Tibial nerve (tissue), 4 donors: ENCODE measurements at regions not wholly inside any gene's neighbourhood (a gene's known extent, or its start where the extent isn't known, plus 50 kb on each side); places are given as distances from the start of the nearest gene placed in this dataset.

Experiments used
- CTCF ChIP-seq, 5 experiments: fragments of 200-600 bp in 3 of 5; fragments of 450-650 bp in 2 of 5; sonication (generic) in 3 of 5; IDR thresholded peaks; one replicate each; pipeline ENCODE4 v1.5.1; 2016 to 2019; ENCODE audit warnings: antibody characterized with exemption in 5 of 5, mild to moderate bottlenecking in 3 of 5, moderate library complexity in 2 of 5
- EP300 ChIP-seq, 2 donors: sonication (generic); formaldehyde crosslinking; IDR thresholded peaks; one replicate each; pipeline ENCODE4 v1.6.1; 2017; ENCODE audit warnings: antibody characterized with exemption in 2 of 2, mild to moderate bottlenecking in 1 of 2
- POLR2A ChIP-seq, 2 donors: fragments of 450-650 bp; IDR thresholded peaks; one replicate each; pipeline ENCODE4 v1.6.1; 2017; ENCODE audit warnings: antibody characterized with exemption in 2 of 2, mild to moderate bottlenecking in 2 of 2, moderate library complexity in 2 of 2

- no peak for TF ChIP-seq POLR2A (IDR thresholded peaks at IDR 0.05)
- no peak for TF ChIP-seq CTCF (IDR thresholded peaks at IDR 0.05)
- TF ChIP-seq EP300 (IDR thresholded peaks at IDR 0.05): no peak
Measured at GRCh38 chr5:40401284-40402006, 278.3 kb upstream of the PTGER4 start.
